ENCODE measurements at regions not wholly inside any gene's neighbourhood (a gene's known extent, or its start where the extent isn't known, plus 50 kb on each side); places are given as distances from the start of the nearest gene placed in this dataset.

DNA sequence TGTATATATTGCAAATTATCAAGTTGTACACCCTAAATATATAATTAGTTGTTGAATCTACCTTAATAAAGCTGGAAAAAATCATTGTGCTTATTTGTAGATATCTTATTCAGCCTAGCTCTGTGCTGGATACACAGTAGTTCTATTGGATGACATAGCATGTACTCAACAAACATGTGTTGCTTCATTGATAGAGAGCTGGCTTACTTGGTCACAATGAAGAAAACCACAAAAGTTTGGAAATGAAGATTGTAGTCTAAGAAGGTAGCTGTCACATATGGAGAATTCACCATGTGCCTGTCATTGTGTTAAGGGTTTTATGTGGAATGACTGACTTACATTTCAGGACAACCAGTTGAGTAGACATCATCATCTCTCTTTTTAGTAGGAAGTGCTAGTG is 278.9 kb downstream of the LMO7 start:
- DNase-seq (ENCODE audit: low spot score) = no peak
- intact Hi-C loops (cut with DNase I) = no loop called here

DNA sequence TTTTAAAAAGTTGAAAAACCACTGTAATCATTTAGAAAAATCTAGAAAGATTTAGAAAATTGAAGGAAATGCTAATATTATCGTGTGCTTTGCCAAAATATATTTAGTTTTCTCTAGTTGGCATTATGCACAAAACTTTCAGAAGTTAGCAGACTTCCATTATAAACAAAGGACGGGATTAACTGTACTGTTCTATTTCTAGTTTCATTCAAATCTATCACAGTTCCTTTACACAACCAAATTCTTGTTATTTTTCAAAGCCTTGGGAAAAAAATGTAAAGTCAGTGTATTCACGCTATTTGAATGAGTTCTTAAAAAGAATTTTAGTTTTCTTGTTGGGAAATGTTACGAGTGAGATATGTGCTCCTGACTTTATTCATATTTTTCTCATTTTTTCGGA is 277.8 kb downstream of the LMO7 start:
- intact Hi-C loops (cut with DNase I) = no loop called here

DNA sequence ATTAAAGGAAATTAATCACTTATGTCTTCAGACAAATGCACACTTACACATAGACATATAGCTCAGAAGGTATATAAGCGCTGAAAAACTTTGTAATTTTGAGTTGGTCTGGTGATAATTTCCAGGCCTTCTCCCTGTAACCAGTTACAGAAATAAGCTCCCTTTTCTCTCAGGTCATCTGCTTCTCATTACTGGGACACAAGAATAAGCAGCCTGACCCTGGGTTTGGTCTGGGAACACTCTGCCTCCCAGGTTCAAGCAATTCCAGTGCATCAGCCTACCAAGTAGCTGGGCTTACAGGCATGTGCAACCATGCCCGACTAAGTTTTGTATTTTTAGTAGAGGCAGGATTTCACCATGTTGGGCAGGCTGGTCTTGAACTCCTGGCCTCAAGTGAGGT is 274.5 kb downstream of the LMO7 start:
- intact Hi-C loops (cut with DNase I) = no loop called here
- no peak for DNase-seq (ENCODE audit: low spot score)

More for the DNA sequence above, 277.8 kb downstream of the LMO7 start:
- no peak for DNase-seq (ENCODE audit: low spot score)
